DMS 273 (cell line): ENCODE measurements at regions not wholly inside any gene's neighbourhood (a gene's known extent, or its start where the extent isn't known, plus 50 kb on each side); places are given as distances from the start of the nearest gene placed in this dataset.

Source experiments
- DNase-seq: peaks from one replicate; lab custom pipeline; 2025; ENCODE audit not compliant: unreplicated experiment; lab: John Stamatoyannopoulos, UW

GRCh38 chr17:77729587-77729986 is 228.9 kb upstream of the TNRC6C start:
- DNase-seq: no peak

- no peak for DNase-seq
Measured at GRCh38 chr17:77730376-77730775, 228.1 kb upstream of the TNRC6C start.

GRCh38 chr17:77733576-77734296 is 224.8 kb upstream of the TNRC6C start:
- DNase-seq: no peak

- DNase-seq: peak; percentile 97
Measured at GRCh38 chr17:77734371-77735080, 224.0 kb upstream of the TNRC6C start.

GRCh38 chr17:77735081-77735565 is 223.4 kb upstream of the TNRC6C start:
- peak; percentile 69 for DNase-seq

- peak; percentile 60 for DNase-seq
Measured at GRCh38 chr17:77735566-77736198, 222.8 kb upstream of the TNRC6C start.

- peak; percentile 45 for DNase-seq
Measured at GRCh38 chr17:77736199-77736585, 222.3 kb upstream of the TNRC6C start.

- no peak for DNase-seq
Measured at GRCh38 chr17:77736721-77737120, 221.8 kb upstream of the TNRC6C start.

GRCh38 chr17:77737442-77738265 is 220.8 kb upstream of the TNRC6C start:
- no peak for DNase-seq

- DNase-seq: no peak
Measured at GRCh38 chr17:77738751-77739531, 219.6 kb upstream of the TNRC6C start.

- no peak for DNase-seq
Measured at GRCh38 chr17:77740481-77740880, 218.0 kb upstream of the TNRC6C start.

GRCh38 chr17:77741109-77741508 is 217.4 kb upstream of the TNRC6C start:
- DNase-seq: peak; percentile 30

GRCh38 chr17:77742579-77742978 is 215.9 kb upstream of the TNRC6C start:
- no peak for DNase-seq

GRCh38 chr17:77744066-77744988 is 214.2 kb upstream of the TNRC6C start:
- DNase-seq: no peak

GRCh38 chr17:77745702-77746101 is 212.8 kb upstream of the TNRC6C start:
- DNase-seq: no peak

- DNase-seq: no peak
Measured at GRCh38 chr17:77746393-77746792, 212.1 kb upstream of the TNRC6C start.

- no peak for DNase-seq
Measured at GRCh38 chr17:77746896-77747554, 211.5 kb upstream of the TNRC6C start.

- no peak for DNase-seq
Measured at GRCh38 chr17:77748436-77748835, 210.1 kb upstream of the TNRC6C start.

- DNase-seq: no peak
Measured at GRCh38 chr17:77749321-77749751, 209.2 kb upstream of the TNRC6C start.
